Panc1 (cell line): ENCODE measurements at regions not wholly inside any gene's neighbourhood (a gene's known extent, or its start where the extent isn't known, plus 50 kb on each side); places are given as distances from the start of the nearest gene placed in this dataset.

Experiments
- ATAC-seq: fragments of 200-7000 bp; cut with Tn5 transposase; 2 replicates; pipeline ENCODE4 v1.9.1; 2020; ENCODE audit warnings: mild to moderate bottlenecking, moderate library complexity
- BruUV-seq: library from RNA; stranded (reverse); fragments of 400-500 nt; replicated peaks from 2 replicates; lab custom pipeline; 2021; lab: Mats Ljungman, UMichigan
- CTCF ChIA-PET: fragments of 300-600 bp; sonication (Branson Sonifier 250); formaldehyde crosslinking; loops from one replicate; lab custom pipeline; 2022; ENCODE audit warnings: antibody characterized with exemption; lab: Charles Lee
- POLR2A ChIA-PET: fragments of 300-600 bp; sonication (Branson Sonifier 250); formaldehyde crosslinking; loops from one replicate; lab custom pipeline; 2022; ENCODE audit warnings: antibody characterized with exemption; lab: Charles Lee
- DNase-seq: peaks from one replicate; pipeline ENCODE4 v3.0.0-alpha.2; 2010; ENCODE audit warnings: low read depth, low spot score
- H3K27ac ChIP-seq: 2 replicates; pipeline ENCODE4 v1.5.1; 2011; ENCODE audit warnings: mild to moderate bottlenecking, low read length, inconsistent platforms
- H3K27me3 ChIP-seq: fragments of 200-500 bp; sonication (Bioruptor generic); 2 replicates; pipeline ENCODE4 v1.6.0; 2014; ENCODE audit warnings: low read length, inconsistent platforms; ENCODE audit not compliant: control insufficient read depth, insufficient read depth
- H3K36me3 ChIP-seq: fragments of 200-500 bp; sonication (Bioruptor generic); 2 replicates; pipeline ENCODE4 v1.5.1; 2014; ENCODE audit warnings: inconsistent platforms, mild to moderate bottlenecking, low read length, moderate library complexity; ENCODE audit not compliant: control insufficient read depth, insufficient read depth
- H3K4me1 ChIP-seq: 2 replicates; pipeline ENCODE4 v1.5.1; 2011; ENCODE audit warnings: inconsistent platforms, mild to moderate bottlenecking, low read length, moderate library complexity; ENCODE audit not compliant: control insufficient read depth, insufficient read depth
- H3K4me3 ChIP-seq, 2 experiments: 2 replicates each; pipeline ENCODE4 v1.5.1; 2011 to 2012; ENCODE audit warnings: low read depth in 2 of 2, low read length in 2 of 2, mild to moderate bottlenecking in 2 of 2, inconsistent platforms in 1 of 2, moderate library complexity in 1 of 2
- H3K9me3 ChIP-seq: fragments of 200-500 bp; sonication (Bioruptor generic); 2 replicates; pipeline ENCODE4 v1.5.1; 2014; ENCODE audit warnings: low read depth, mild to moderate bottlenecking, inconsistent platforms, low read length, moderate library complexity; ENCODE audit not compliant: control insufficient read depth, insufficient read depth
- POLR2AphosphoS5 ChIP-seq: IDR thresholded peaks from 2 replicates; pipeline ENCODE4 v1.6.1; 2012; ENCODE audit warnings: mild to moderate bottlenecking, low read depth, low read length, moderate library complexity
- SIN3A ChIP-seq: IDR thresholded peaks from 2 replicates; pipeline ENCODE4 v1.6.1; 2012; ENCODE audit warnings: low read depth, mild to moderate bottlenecking, low read length, moderate library complexity, borderline replicate concordance; ENCODE audit not compliant: insufficient read depth
- TCF7L2 ChIP-seq: IDR thresholded peaks from 2 replicates; pipeline ENCODE4 v1.6.1; 2011; ENCODE audit warnings: mild to moderate bottlenecking, low read depth, low read length, inconsistent platforms
- in situ Hi-C: cut with HindIII; loops from 2 replicates; pipeline ENCODE4 v1.10.0; 2016; ENCODE audit warnings: low sequenced_read_pairs, low pct_unique_long_range_greater_than_20kb
- intact Hi-C: fragments of 100-400 bp; cut with micrococcal nuclease; formaldehyde crosslinking; loops from one replicate; pipeline ENCODE4 v1.10.0; 2022; ENCODE audit not compliant: unreplicated experiment
- TF ChIP-seq, protein P1 (sequence below), 2 experiments: IDR thresholded peaks; 2 replicates each; pipeline ENCODE4 v1.6.1; 2011 to 2012; ENCODE audit warnings: low read depth in 2 of 2, control low read depth in 1 of 2, low read length in 1 of 2, mild to moderate bottlenecking in 1 of 2, moderate library complexity in 1 of 2; ENCODE audit not compliant: insufficient read depth in 1 of 2
- TF ChIP-seq, protein P2 (sequence below): fragments of 450-650 bp; IDR thresholded peaks from 2 replicates; pipeline ENCODE4 v1.5.1; 2017; ENCODE audit warnings: mild to moderate bottlenecking

DNA sequence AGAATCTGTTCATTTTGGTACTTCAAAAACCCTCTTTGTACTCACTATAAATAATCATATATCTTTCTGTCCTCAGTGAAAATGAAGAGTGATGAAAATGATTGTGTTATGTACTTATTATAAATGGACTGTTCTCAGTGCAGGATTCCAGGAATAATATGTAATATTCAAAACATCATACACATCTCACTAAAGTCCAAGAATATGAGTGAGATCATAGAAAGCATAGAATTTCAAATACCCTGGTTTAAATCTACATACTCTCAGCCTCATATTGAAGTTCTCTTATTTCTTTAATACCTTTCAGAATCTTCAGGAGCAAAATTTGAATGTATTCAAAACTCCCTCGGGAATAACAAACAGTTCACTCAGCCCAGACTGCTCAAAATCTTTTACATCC, 868.0 kb downstream of the SLITRK6 start:
- no peaks in the 10 kb centered on the region for H3K4me1 ChIP-seq
- POLR2A ChIA-PET, result no interaction called here
- no peaks in the 10 kb centered on the region for H3K36me3 ChIP-seq
- in situ Hi-C loops, result no loop called here
- TF ChIP-seq, protein P1, sequence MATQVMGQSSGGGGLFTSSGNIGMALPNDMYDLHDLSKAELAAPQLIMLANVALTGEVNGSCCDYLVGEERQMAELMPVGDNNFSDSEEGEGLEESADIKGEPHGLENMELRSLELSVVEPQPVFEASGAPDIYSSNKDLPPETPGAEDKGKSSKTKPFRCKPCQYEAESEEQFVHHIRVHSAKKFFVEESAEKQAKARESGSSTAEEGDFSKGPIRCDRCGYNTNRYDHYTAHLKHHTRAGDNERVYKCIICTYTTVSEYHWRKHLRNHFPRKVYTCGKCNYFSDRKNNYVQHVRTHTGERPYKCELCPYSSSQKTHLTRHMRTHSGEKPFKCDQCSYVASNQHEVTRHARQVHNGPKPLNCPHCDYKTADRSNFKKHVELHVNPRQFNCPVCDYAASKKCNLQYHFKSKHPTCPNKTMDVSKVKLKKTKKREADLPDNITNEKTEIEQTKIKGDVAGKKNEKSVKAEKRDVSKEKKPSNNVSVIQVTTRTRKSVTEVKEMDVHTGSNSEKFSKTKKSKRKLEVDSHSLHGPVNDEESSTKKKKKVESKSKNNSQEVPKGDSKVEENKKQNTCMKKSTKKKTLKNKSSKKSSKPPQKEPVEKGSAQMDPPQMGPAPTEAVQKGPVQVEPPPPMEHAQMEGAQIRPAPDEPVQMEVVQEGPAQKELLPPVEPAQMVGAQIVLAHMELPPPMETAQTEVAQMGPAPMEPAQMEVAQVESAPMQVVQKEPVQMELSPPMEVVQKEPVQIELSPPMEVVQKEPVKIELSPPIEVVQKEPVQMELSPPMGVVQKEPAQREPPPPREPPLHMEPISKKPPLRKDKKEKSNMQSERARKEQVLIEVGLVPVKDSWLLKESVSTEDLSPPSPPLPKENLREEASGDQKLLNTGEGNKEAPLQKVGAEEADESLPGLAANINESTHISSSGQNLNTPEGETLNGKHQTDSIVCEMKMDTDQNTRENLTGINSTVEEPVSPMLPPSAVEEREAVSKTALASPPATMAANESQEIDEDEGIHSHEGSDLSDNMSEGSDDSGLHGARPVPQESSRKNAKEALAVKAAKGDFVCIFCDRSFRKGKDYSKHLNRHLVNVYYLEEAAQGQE (IDR thresholded peaks at IDR 0.05; ENCODE audit: insufficient read depth in 1 of 2, low read depth in 2 of 2, low read length in 1 of 2), result no peak
- no peak for TF ChIP-seq POLR2AphosphoS5
- no peak for TF ChIP-seq SIN3A
- TF ChIP-seq, protein P2, sequence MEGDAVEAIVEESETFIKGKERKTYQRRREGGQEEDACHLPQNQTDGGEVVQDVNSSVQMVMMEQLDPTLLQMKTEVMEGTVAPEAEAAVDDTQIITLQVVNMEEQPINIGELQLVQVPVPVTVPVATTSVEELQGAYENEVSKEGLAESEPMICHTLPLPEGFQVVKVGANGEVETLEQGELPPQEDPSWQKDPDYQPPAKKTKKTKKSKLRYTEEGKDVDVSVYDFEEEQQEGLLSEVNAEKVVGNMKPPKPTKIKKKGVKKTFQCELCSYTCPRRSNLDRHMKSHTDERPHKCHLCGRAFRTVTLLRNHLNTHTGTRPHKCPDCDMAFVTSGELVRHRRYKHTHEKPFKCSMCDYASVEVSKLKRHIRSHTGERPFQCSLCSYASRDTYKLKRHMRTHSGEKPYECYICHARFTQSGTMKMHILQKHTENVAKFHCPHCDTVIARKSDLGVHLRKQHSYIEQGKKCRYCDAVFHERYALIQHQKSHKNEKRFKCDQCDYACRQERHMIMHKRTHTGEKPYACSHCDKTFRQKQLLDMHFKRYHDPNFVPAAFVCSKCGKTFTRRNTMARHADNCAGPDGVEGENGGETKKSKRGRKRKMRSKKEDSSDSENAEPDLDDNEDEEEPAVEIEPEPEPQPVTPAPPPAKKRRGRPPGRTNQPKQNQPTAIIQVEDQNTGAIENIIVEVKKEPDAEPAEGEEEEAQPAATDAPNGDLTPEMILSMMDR, result no peak
- CTCF ChIA-PET, result no interaction called here
- intact Hi-C loops, result no loop called here
- DNase-seq (no peak), ATAC-seq (no peak)
- H3K9me3 ChIP-seq, result no peaks in the 10 kb centered on the region
- H3K27me3 ChIP-seq, result no peaks in the 10 kb centered on the region
- H3K27ac ChIP-seq, result no peak overlapping the region
- H3K4me3 ChIP-seq, result no peak overlapping the region
- no TSS peak for BruUV-seq

DNA sequence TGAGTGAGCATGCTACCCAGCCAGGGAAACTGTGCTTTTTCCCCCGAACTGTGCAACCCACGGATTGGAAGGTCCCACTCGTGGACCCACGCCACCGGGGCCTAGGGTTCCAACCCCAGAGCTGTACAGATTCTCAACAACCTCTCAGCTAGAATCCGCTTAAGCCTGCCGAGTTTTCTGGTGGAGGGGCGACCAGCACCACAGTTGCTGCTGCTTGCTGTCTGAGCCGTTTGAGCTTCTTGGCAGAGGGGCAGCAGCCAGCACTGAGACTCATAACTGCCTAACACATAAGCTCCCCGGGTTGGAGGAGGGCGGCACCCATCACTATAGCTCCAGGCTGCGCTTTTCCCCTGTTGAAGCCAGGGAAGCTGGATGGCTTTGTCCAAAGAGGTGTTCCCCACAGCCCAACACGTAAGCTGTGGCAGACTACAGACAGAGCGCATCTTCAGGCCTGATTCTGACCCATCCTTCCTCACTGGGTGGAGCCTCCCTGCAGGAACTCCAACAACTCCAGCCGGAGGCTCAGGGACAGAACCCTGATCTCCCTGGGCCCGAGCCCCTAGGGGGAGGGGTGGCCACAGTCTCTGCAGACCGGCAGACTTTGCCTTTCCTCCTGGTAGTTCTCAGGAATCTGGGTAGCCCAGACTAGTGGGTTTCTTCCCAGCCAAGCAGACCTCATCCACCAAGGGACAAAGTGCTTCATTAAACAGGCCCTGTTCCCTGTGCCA, 871.6 kb downstream of the SLITRK6 start:
- no peaks in the 10 kb centered on the region for H3K4me1 ChIP-seq
- H3K36me3 ChIP-seq, result no peaks in the 10 kb centered on the region
- intact Hi-C loops (no loop called here), in situ Hi-C loops (no loop called here)
- H3K27me3 ChIP-seq, result no peaks in the 10 kb centered on the region
- ChIA-PET POLR2A (no interaction called here), CTCF (no interaction called here)
- no peak overlapping the region for H3K4me3 ChIP-seq
- BruUV-seq, result no TSS peak
- TF ChIP-seq, protein P1 (IDR thresholded peaks at IDR 0.05; ENCODE audit: insufficient read depth in 1 of 2, low read depth in 2 of 2, low read length in 1 of 2), result no peak
- TF ChIP-seq TCF7L2, result no peak
- ATAC-seq, result no peak
- DNase-seq, result no peak
- H3K27ac ChIP-seq, result no peak overlapping the region
- H3K9me3 ChIP-seq, result no peaks in the 10 kb centered on the region
